ENCODE measurements at regions not wholly inside any gene's neighbourhood (a gene's known extent, or its start where the extent isn't known, plus 50 kb on each side); places are given as distances from the start of the nearest gene placed in this dataset.

DNA sequence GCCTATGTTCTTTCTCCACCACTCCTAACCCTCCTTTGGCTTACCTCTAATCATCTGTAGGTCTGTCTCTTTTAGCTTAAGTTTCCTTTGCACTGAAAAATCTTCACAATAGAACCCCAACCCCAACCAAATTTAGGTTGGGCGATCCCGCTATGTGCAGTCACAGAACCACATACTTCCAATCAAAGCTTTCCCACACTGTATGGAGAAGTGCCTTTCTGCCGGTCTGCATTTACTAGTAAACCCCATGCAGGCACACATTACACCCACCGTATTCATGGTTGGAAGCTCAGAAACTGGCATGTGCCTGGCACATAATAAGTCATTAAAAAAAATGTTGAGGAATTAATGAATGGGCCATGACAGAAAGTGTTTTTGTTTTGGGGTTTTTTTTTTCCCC lies 158.4 kb downstream of the KLF12 start:
- no peak for DNase-seq (ENCODE audit: extremely low spot score)

DNA sequence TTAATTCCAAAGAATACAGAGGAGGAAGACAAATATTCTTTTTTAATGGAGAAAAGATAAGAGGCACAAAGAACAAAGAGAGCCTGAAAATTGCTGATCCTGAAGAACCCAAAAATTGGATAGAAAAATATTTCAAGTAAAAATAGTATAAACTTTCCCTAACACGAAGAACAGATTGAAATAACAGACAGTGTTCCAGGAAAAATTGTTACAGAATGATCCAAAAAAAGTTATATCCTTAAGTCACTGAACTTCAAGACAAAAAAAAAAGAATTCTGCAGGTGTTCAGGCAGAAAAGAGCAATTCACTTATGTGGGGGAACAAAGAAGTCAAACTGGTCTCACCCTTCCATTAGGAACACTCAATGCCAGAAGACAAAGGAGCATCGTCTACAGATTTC lies 160.2 kb downstream of the KLF12 start:
- no peaks in the 10 kb centered on the region for H3K27me3 ChIP-seq
- no peak overlapping the region for H3K4me3 ChIP-seq
- WGBS: 69% methylated on average over 2 of the region's 2 CpGs
- no peak for DNase-seq (ENCODE audit: extremely low spot score)
- H3K27ac ChIP-seq (replicated peaks in 1 of 4): no peak overlapping the region
- no peaks in the 10 kb centered on the region for H3K36me3 ChIP-seq
- H3K4me1 ChIP-seq: peaks cover 12 to 24% (median 18%) of the 10 kb centered on the region in 4 donors
- no peaks in the 10 kb centered on the region for H3K9me3 ChIP-seq
- no peak for TF ChIP-seq EP300 (IDR thresholded peaks at IDR 0.05)
- TF ChIP-seq, protein P1, sequence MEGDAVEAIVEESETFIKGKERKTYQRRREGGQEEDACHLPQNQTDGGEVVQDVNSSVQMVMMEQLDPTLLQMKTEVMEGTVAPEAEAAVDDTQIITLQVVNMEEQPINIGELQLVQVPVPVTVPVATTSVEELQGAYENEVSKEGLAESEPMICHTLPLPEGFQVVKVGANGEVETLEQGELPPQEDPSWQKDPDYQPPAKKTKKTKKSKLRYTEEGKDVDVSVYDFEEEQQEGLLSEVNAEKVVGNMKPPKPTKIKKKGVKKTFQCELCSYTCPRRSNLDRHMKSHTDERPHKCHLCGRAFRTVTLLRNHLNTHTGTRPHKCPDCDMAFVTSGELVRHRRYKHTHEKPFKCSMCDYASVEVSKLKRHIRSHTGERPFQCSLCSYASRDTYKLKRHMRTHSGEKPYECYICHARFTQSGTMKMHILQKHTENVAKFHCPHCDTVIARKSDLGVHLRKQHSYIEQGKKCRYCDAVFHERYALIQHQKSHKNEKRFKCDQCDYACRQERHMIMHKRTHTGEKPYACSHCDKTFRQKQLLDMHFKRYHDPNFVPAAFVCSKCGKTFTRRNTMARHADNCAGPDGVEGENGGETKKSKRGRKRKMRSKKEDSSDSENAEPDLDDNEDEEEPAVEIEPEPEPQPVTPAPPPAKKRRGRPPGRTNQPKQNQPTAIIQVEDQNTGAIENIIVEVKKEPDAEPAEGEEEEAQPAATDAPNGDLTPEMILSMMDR (IDR thresholded peaks at IDR 0.05): no peak
- no peak for TF ChIP-seq POLR2AphosphoS5 (IDR thresholded peaks at IDR 0.05)
- TF ChIP-seq POLR2A (IDR thresholded peaks at IDR 0.05; ENCODE audit: low read depth): no peak
- intact Hi-C loops (cut with DNase I): no loop called here

More for the DNA sequence above, 158.4 kb downstream of the KLF12 start:
- H3K9me3 ChIP-seq: no peaks in the 10 kb centered on the region
- H3K27me3 ChIP-seq: no peaks in the 10 kb centered on the region
- H3K27ac ChIP-seq (replicated peaks in 1 of 4): no peak overlapping the region
- TF ChIP-seq POLR2AphosphoS5 (IDR thresholded peaks at IDR 0.05): no peak
- TF ChIP-seq, protein P1 (IDR thresholded peaks at IDR 0.05): no peak
- TF ChIP-seq EP300 (IDR thresholded peaks at IDR 0.05): no peak
- TF ChIP-seq POLR2A (IDR thresholded peaks at IDR 0.05; ENCODE audit: low read depth): no peak
- intact Hi-C loops (cut with DNase I): no loop called here
- 97% methylated on average over 4 of the region's 4 CpGs for WGBS
- no peak overlapping the region for H3K4me3 ChIP-seq
- H3K36me3 ChIP-seq: no peaks in the 10 kb centered on the region
- peaks cover 6 to 21% (median 13%) of the 10 kb centered on the region in 4 donors for H3K4me1 ChIP-seq

DNA sequence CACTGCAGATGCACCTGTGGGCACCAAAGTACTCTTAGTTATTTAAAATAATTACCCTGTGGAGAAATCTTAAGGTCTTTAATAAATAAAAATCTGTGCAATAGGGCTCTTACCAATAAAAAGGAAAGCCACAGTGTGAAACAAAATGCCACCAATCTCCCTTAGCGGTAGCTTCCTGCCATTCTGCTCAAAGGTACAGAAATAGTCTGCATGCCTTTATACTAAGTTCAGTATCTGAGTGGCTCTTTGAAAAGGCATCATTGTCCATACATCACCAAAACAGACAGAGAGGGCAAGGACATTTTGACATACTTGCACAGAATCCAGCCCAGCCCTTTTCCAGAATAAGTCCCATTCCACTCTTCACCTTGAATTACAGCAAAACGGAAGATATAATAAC lies 161.0 kb downstream of the KLF12 start:
- DNase-seq (ENCODE audit: extremely low spot score): no peak
- no peaks in the 10 kb centered on the region for H3K9me3 ChIP-seq
- peaks cover 12 to 24% (median 18%) of the 10 kb centered on the region in 4 donors for H3K4me1 ChIP-seq
- WGBS: 98% methylated on average over 2 of the region's 2 CpGs
- no peaks in the 10 kb centered on the region for H3K36me3 ChIP-seq
- intact Hi-C loops (cut with DNase I): no loop called here
- H3K27me3 ChIP-seq: no peaks in the 10 kb centered on the region
- no peak overlapping the region for H3K27ac ChIP-seq (replicated peaks in 1 of 4)
- TF ChIP-seq, protein P1 (IDR thresholded peaks at IDR 0.05): no peak
- no peak for TF ChIP-seq EP300 (IDR thresholded peaks at IDR 0.05)
- no peak for TF ChIP-seq POLR2A (IDR thresholded peaks at IDR 0.05; ENCODE audit: low read depth)
- TF ChIP-seq POLR2AphosphoS5 (IDR thresholded peaks at IDR 0.05): no peak
- H3K4me3 ChIP-seq: no peak overlapping the region

DNA sequence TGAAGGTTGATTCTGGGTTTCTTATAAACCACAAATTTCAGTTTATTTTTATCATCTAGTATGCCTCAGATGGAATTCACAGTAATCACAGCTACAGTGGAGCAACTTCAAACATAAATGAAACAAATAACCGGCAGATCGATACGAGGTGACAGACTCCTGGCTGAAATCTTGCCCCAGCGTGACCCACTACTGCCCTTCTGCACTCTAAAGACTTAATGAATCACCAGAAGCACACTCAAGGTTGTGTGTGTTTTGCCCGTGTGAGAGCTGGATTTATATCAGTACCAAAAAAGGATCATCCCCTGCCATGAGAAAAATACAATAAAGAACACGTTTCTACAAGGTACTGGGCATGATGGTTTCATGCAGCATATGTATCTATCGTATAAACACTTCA lies 161.7 kb downstream of the KLF12 start:
- intact Hi-C loops (cut with DNase I): no loop called here
- WGBS: 84% methylated on average over 7 of the region's 7 CpGs
- no peaks in the 10 kb centered on the region for H3K9me3 ChIP-seq

More for the DNA sequence above, 161.7 kb downstream of the KLF12 start:
- Histone ChIP-seq H3K36me3 (no peaks in the 10 kb centered on the region), H3K27ac (replicated peaks in 1 of 4) (no peak overlapping the region), H3K4me3 (no peak overlapping the region), H3K4me1 (peaks cover 12 to 28% (median 18%) of the 10 kb centered on the region in 4 donors), H3K27me3 (no peaks in the 10 kb centered on the region)
- TF ChIP-seq POLR2A (IDR thresholded peaks at IDR 0.05; ENCODE audit: low read depth) (no peak), POLR2AphosphoS5 (IDR thresholded peaks at IDR 0.05) (no peak), EP300 (IDR thresholded peaks at IDR 0.05) (no peak)
- TF ChIP-seq, protein P1 (IDR thresholded peaks at IDR 0.05): no peak
- no peak for DNase-seq (ENCODE audit: extremely low spot score)

Measured in esophagus muscularis mucosa (tissue), 4 donors.